Suprapubic skin (tissue), 4 donors: ENCODE measurements at regions not wholly inside any gene's neighbourhood (a gene's known extent, or its start where the extent isn't known, plus 50 kb on each side); places are given as distances from the start of the nearest gene placed in this dataset.
"Not testable (repeated sequence)": the region's sequence is repeated elsewhere in the genome, so short reads cannot be mapped to it uniquely, and the experiment has no call there.

Experiments used
- DNase-seq, 2 donors: peaks; one replicate each; pipeline ENCODE4 v3.0.0-alpha.2; 2019; ENCODE audit warnings: low spot score in 2 of 2
- H3K27ac ChIP-seq: fragments of 200-600 bp; sonication (generic); one replicate; pipeline ENCODE4 v1.5.1; 2019
- H3K27me3 ChIP-seq: fragments of 200-600 bp; sonication (generic); one replicate; pipeline ENCODE4 v1.5.1; 2019
- H3K36me3 ChIP-seq: fragments of 200-600 bp; sonication (generic); one replicate; pipeline ENCODE4 v1.5.1; 2019
- H3K4me1 ChIP-seq: fragments of 200-600 bp; sonication (generic); one replicate; pipeline ENCODE4 v1.5.1; 2019
- H3K4me3 ChIP-seq: fragments of 200-600 bp; sonication (generic); one replicate; pipeline ENCODE4 v1.5.1; 2019; ENCODE audit warnings: mild to moderate bottlenecking
- H3K9me3 ChIP-seq: fragments of 200-600 bp; sonication (generic); one replicate; pipeline ENCODE4 v1.5.1; 2019
- EP300 ChIP-seq: sonication (generic); formaldehyde crosslinking; IDR thresholded peaks from one replicate; pipeline ENCODE4 v1.6.1; 2017; ENCODE audit warnings: antibody characterized with exemption
- POLR2A ChIP-seq, 2 donors: fragments of 450-650 bp; IDR thresholded peaks; one replicate each; pipeline ENCODE4 v1.6.1; 2017; ENCODE audit warnings: antibody characterized with exemption in 2 of 2, mild to moderate bottlenecking in 2 of 2, moderate library complexity in 2 of 2
- POLR2AphosphoS5 ChIP-seq, 3 donors: sonication (generic); formaldehyde crosslinking; IDR thresholded peaks; one replicate each; pipeline ENCODE4 v1.6.1; 2017; ENCODE audit warnings: antibody characterized with exemption in 3 of 3
- WGBS: methylation state at CpG from one replicate; pipeline ENCODE4 v1.1.5; 2018; 5-methylcytosine and 5-hydroxymethylcytosine counted together
- TF ChIP-seq, protein P1 (sequence below), 2 donors: fragments of 200-600 bp in 1 of 2; fragments of 450-650 bp in 1 of 2; sonication (generic) in 1 of 2; IDR thresholded peaks; one replicate each; pipeline ENCODE4 v1.5.1; 2016 to 2019; ENCODE audit warnings: antibody characterized with exemption in 2 of 2, mild to moderate bottlenecking in 1 of 2, moderate library complexity in 1 of 2

DNA sequence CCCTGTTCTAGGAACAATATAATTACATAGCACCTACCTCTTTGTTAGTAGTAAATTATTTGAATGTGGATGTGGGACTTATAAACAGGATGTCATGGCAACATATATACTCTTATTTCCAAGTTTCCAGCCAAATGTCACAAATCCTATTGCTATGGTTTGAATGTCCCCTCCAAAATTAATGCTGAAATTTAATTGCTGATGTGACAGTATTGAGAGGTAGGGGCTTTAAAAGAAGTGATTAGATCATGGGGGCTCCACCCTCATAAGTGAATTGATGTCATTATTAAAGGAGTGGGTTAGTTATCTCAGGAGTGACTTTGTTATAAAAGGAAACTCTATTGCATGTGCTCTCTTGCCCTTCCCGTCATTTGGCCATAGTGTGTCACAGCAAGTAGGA, 164.2 kb upstream of the ATF7IP start:
- Histone ChIP-seq H3K27me3 (no peaks in the 10 kb centered on the region), H3K4me3 (no peak overlapping the region), H3K36me3 (no peaks in the 10 kb centered on the region), H3K4me1 (peaks cover 3% of the 10 kb centered on the region), H3K9me3 (no peaks in the 10 kb centered on the region), H3K27ac (no peak overlapping the region)
- DNase-seq: no peak
- 79% methylated on average over 1 of the region's 1 CpG for WGBS
- TF ChIP-seq EP300: no peak

GRCh38 chr12:14207905-14208551, 157.5 kb upstream of the ATF7IP start:
- H3K9me3 ChIP-seq: no peaks in the 10 kb centered on the region
- 36% methylated on average over 4 of the region's 4 CpGs for WGBS
- H3K27me3 ChIP-seq: no peaks in the 10 kb centered on the region
- no peaks in the 10 kb centered on the region for H3K36me3 ChIP-seq
- DNase-seq: no peak
- peak overlapping the region; percentile 62 for H3K27ac ChIP-seq
- H3K4me1 ChIP-seq: peaks cover 15% of the 10 kb centered on the region
- H3K4me3 ChIP-seq: no peak overlapping the region
- no peak for TF ChIP-seq EP300
- TF ChIP-seq, protein P1, sequence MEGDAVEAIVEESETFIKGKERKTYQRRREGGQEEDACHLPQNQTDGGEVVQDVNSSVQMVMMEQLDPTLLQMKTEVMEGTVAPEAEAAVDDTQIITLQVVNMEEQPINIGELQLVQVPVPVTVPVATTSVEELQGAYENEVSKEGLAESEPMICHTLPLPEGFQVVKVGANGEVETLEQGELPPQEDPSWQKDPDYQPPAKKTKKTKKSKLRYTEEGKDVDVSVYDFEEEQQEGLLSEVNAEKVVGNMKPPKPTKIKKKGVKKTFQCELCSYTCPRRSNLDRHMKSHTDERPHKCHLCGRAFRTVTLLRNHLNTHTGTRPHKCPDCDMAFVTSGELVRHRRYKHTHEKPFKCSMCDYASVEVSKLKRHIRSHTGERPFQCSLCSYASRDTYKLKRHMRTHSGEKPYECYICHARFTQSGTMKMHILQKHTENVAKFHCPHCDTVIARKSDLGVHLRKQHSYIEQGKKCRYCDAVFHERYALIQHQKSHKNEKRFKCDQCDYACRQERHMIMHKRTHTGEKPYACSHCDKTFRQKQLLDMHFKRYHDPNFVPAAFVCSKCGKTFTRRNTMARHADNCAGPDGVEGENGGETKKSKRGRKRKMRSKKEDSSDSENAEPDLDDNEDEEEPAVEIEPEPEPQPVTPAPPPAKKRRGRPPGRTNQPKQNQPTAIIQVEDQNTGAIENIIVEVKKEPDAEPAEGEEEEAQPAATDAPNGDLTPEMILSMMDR (IDR thresholded peaks at IDR 0.05): no peak
- TF ChIP-seq POLR2A (IDR thresholded peaks at IDR 0.05): no peak
- TF ChIP-seq POLR2AphosphoS5 (IDR thresholded peaks at IDR 0.05): no peak

GRCh38 chr12:14211947-14212387, 153.5 kb upstream of the ATF7IP start:
- H3K27me3 ChIP-seq: no peaks in the 10 kb centered on the region

GRCh38 chr12:14213542-14213941, 151.9 kb upstream of the ATF7IP start:
- H3K4me1 ChIP-seq: no peaks in the 10 kb centered on the region
- H3K4me3 ChIP-seq: no peak overlapping the region
- TF ChIP-seq POLR2A (IDR thresholded peaks at IDR 0.05) (no peak), EP300 (no peak), POLR2AphosphoS5 (IDR thresholded peaks at IDR 0.05) (no peak)
- TF ChIP-seq, protein P1 (IDR thresholded peaks at IDR 0.05): no peak
- H3K27ac ChIP-seq: no peak overlapping the region
- WGBS: 76% methylated on average over 1 of the region's 1 CpG
- no peaks in the 10 kb centered on the region for H3K27me3 ChIP-seq
- no peaks in the 10 kb centered on the region for H3K36me3 ChIP-seq
- H3K9me3 ChIP-seq: no peaks in the 10 kb centered on the region
- no peak for DNase-seq

More at GRCh38 chr12:14211947-14212387, 153.5 kb upstream of the ATF7IP start:
- WGBS: 78% methylated on average over 3 of the region's 3 CpGs
- H3K36me3 ChIP-seq: no peaks in the 10 kb centered on the region
- no peak overlapping the region for H3K4me3 ChIP-seq
- TF ChIP-seq, protein P1 (IDR thresholded peaks at IDR 0.05): no peak
- TF ChIP-seq POLR2AphosphoS5 (IDR thresholded peaks at IDR 0.05): no peak
- TF ChIP-seq EP300: no peak
- TF ChIP-seq POLR2A (IDR thresholded peaks at IDR 0.05): no peak
- H3K4me1 ChIP-seq: peaks cover 12% of the 10 kb centered on the region
- no peaks in the 10 kb centered on the region for H3K9me3 ChIP-seq
- no peak overlapping the region for H3K27ac ChIP-seq
- DNase-seq: no peak

- Histone ChIP-seq H3K4me1 (peaks cover 6% of the 10 kb centered on the region), H3K27me3 (no peaks in the 10 kb centered on the region), H3K36me3 (no peaks in the 10 kb centered on the region), H3K9me3 (no peaks in the 10 kb centered on the region), H3K4me3 (no peak overlapping the region), H3K27ac (no peak overlapping the region)
- TF ChIP-seq, protein P1 (IDR thresholded peaks at IDR 0.05): no peak
- no peak for TF ChIP-seq POLR2AphosphoS5 (IDR thresholded peaks at IDR 0.05)
- no peak for TF ChIP-seq POLR2A (IDR thresholded peaks at IDR 0.05)
- TF ChIP-seq EP300: no peak
- WGBS: 96% methylated on average over 1 of the region's 1 CpG
- no peak for DNase-seq
Observed at GRCh38 chr12:14214495-14214894, 151.0 kb upstream of the ATF7IP start.

GRCh38 chr12:14215949-14216348, 149.5 kb upstream of the ATF7IP start:
- not testable (repeated sequence) for DNase-seq, H3K9me3 ChIP-seq, H3K27me3 ChIP-seq, H3K4me1 ChIP-seq, H3K36me3 ChIP-seq, H3K27ac ChIP-seq, H3K4me3 ChIP-seq
- 94% methylated on average over 7 of the region's 7 CpGs for WGBS
